ENCODE measurements at regions not wholly inside any gene's neighbourhood (a gene's known extent, or its start where the extent isn't known, plus 50 kb on each side); places are given as distances from the start of the nearest gene placed in this dataset.

DNA sequence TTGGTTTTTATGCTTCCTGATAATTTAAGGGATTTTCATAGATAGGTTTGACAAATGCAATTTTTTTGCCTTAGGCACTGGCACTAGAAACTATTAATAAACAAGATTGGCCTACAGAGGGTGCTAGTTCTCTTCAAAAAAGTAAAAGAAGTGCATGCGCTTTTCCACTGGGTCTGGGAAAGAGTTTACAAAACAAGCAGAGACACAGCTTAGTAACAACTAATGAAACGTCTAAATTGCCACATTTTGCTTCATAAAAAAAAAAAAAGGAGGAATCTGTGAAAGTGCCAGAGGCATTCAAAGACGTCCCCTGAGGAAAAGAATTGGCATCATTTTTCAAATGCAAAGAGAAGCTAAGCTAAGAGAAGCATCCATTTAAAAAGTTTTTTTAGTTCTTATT, 58.3 kb upstream of the EEA1 start:
- Mint-ChIP-seq H3K9me3 (no peaks in the 10 kb centered on the region), H3K36me3 (no peaks in the 10 kb centered on the region), H3K27me3 (peaks cover 12 to 26% of the 10 kb centered on the region in 2 donors), H3K4me1 (ENCODE audit: low read depth in 2 of 2) (peaks cover 7 to 12% of the 10 kb centered on the region in 2 donors), H3K27ac (peak overlapping the region in 1 of 2 donors; percentile 34), H3K4me3 (no peak overlapping the region)
- no peak for DNase-seq (ENCODE audit: low spot score)
- ATAC-seq = no peak

DNA sequence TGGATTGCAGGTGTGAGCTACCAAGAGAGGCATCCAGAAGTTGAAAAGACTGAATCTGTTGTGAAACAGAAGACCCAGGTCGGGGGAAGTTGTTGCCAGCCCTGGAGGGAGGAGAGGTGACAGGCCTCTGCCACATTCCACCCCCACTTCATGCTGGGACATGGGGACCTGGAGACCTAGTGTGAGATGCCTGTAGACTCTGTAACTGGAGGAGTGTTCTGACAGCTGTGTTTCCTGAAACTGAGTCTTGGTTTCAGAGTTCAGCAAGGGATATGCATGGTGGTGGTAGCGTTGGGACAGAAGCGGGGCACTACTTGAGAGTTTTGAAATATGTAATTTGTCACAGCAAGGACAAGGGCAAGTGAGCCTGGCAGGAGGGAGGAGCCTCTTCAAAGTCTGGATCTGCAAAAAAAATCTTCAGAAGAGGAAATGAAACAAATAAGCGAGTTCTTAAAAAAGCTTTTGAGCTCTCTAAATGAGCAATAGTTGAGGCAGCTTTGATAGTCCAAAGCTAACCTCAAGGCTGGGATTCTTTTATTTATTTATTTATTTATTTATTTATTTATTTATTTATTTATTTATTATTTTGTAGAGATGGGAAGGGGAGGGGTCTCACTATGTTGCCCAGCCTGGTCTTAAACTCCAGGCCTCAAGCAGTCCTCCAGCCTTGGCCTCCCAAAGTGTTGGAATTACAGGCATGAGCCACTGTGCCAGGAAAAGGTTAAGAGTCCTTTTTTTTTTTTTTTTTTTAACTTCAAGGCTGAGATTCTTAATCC, 58.9 kb upstream of the EEA1 start:
- Mint-ChIP-seq H3K27ac (peak overlapping the region in 1 of 2 donors; percentile 34), H3K4me1 (ENCODE audit: low read depth in 2 of 2) (peaks cover 7 to 12% of the 10 kb centered on the region in 2 donors), H3K9me3 (no peaks in the 10 kb centered on the region), H3K27me3 (peaks cover 12 to 22% of the 10 kb centered on the region in 2 donors), H3K36me3 (no peaks in the 10 kb centered on the region), H3K4me3 (peak overlapping the region; percentile 6)
- DNase-seq (ENCODE audit: low spot score) = no peak
- peak; percentile 57 to 69 for ATAC-seq

DNA sequence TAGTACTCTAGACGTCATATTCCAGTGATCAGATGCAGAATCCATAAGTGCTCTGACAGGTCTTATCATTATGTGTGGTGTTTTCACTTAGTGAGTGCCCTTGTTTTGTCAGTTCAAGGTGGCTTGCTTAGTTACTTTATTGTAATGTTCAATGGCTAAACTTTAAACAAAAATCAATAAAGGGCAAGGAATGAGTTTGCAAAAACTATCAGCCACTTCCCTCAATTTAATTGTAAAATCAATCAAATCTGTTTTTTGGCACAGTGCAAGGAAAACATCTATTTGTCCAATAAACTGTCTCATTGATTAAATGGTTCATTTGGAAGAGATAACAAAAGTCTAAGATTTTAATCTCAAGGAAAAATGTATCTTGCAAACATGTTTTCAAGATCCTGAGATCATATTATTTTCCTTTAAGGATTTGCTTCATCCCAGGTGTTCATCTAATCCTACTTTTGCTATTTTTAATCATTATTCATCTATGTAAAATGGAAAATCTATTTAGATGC, 59.6 kb upstream of the EEA1 start:
- ATAC-seq (no peak), DNase-seq (ENCODE audit: low spot score) (no peak)
- H3K4me3 Mint-ChIP-seq = no peak overlapping the region
- no peaks in the 10 kb centered on the region for H3K9me3 Mint-ChIP-seq
- H3K27ac Mint-ChIP-seq = no peak overlapping the region
- H3K36me3 Mint-ChIP-seq = no peaks in the 10 kb centered on the region
- peaks cover 7 to 12% of the 10 kb centered on the region in 2 donors for H3K4me1 Mint-ChIP-seq (ENCODE audit: low read depth in 2 of 2)
- peaks cover 10 to 22% of the 10 kb centered on the region in 2 donors for H3K27me3 Mint-ChIP-seq

DNA sequence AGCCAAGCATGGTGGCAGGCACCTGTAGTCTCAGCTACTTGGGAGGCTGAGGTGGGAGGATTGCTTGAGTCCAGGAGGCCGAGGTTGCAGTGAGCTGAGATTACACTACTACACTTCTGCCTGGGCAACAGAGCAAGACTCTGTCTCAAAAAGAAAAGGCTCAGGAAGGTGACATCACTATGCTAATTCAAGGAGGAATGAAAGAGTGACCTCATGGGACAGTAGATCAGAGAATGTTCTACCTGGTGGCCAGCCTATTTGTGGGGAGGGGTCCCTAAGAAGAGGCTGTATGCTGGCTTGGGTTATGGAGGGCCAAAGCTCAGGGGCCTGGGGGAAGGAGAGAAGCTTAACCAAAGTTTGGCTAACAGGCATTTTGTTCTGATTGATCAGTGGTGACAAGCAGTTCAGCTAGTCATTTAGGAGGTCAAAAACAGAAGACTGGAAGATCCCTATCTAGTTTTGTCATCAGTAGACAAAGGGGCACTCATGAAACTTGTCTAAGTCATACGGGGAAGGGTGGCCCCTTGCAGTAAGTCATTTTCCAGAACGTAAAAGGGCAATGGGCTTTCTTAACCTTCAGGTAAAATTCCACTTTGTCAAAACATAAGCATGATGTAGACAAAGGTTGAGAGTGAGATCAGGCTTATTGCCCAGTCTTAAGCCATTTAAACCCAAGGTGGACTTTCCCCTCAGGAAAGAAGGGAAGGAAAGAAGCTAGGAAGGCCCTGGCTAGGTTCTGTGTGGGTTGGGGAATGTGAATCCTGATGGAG, 60.8 kb upstream of the EEA1 start:
- ATAC-seq = peak in 1 of 2 donors; percentile 20
- Mint-ChIP-seq H3K9me3 (no peaks in the 10 kb centered on the region), H3K4me1 (ENCODE audit: low read depth in 2 of 2) (peaks cover 7 to 12% of the 10 kb centered on the region in 2 donors), H3K27ac (peak overlapping the region in 1 of 2 donors; percentile 40), H3K36me3 (no peaks in the 10 kb centered on the region), H3K27me3 (peaks cover 6 to 20% of the 10 kb centered on the region in 2 donors), H3K4me3 (no peak overlapping the region)
- DNase-seq (ENCODE audit: low spot score) = no peak

- Mint-ChIP-seq H3K27ac (no peak overlapping the region), H3K4me1 (ENCODE audit: low read depth in 2 of 2) (peaks cover 7 to 12% of the 10 kb centered on the region in 2 donors), H3K4me3 (no peak overlapping the region), H3K9me3 (no peaks in the 10 kb centered on the region), H3K36me3 (no peaks in the 10 kb centered on the region), H3K27me3 (peaks cover 6 to 20% of the 10 kb centered on the region in 2 donors)
- no peak for DNase-seq (ENCODE audit: low spot score)
- no peak for ATAC-seq
These were observed 62.0 kb upstream of the EEA1 start for GRCh38 chr12:92991134-92991533.

- no peak for ATAC-seq
- no peaks in the 10 kb centered on the region for H3K9me3 Mint-ChIP-seq
- DNase-seq (ENCODE audit: low spot score) = no peak
- H3K36me3 Mint-ChIP-seq = no peaks in the 10 kb centered on the region
- H3K27ac Mint-ChIP-seq = no peak overlapping the region
- no peak overlapping the region for H3K4me3 Mint-ChIP-seq
- peaks cover 7 to 11% of the 10 kb centered on the region in 2 donors for H3K4me1 Mint-ChIP-seq (ENCODE audit: low read depth in 2 of 2)
- H3K27me3 Mint-ChIP-seq = peaks cover 6 to 15% of the 10 kb centered on the region in 2 donors
These were observed 62.9 kb upstream of the EEA1 start for GRCh38 chr12:92992041-92992440.

GRCh38 chr12:92993259-92993658, 64.2 kb upstream of the EEA1 start:
- H3K27ac Mint-ChIP-seq = no peak overlapping the region
- no peak for ATAC-seq
- no peaks in the 10 kb centered on the region for H3K9me3 Mint-ChIP-seq
- peaks cover 0 to 8% of the 10 kb centered on the region in 2 donors for H3K27me3 Mint-ChIP-seq
- no peak overlapping the region for H3K4me3 Mint-ChIP-seq
- no peak for DNase-seq (ENCODE audit: low spot score)
- no peaks in the 10 kb centered on the region for H3K36me3 Mint-ChIP-seq
- no peaks in the 10 kb centered on the region for H3K4me1 Mint-ChIP-seq (ENCODE audit: low read depth in 2 of 2)

- no peak for DNase-seq (ENCODE audit: low spot score)
- no peak overlapping the region for H3K4me3 Mint-ChIP-seq
These were observed 66.3 kb upstream of the EEA1 start for GRCh38 chr12:92995258-92995903.

DNA sequence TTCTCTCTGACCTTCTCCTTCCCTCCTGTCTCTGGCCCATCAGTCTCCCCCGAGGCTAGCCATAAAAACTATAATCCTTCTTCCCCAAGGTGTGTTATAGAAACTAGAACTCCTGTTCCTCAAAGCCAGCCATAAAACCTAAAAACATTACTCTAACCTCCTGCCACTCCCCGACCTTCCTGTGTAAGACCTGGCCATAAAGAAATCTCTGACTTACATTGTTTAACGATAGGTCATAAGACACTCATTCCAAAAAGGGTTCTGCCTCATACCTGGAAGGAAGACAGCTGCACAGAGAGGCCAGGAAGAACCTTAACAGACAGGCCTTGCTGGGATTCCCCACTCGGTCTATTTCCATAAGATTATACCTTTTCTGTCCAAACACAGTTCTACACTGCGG, 70.9 kb upstream of the EEA1 start:
- no peaks in the 10 kb centered on the region for H3K27me3 Mint-ChIP-seq
- no peaks in the 10 kb centered on the region for H3K4me1 Mint-ChIP-seq (ENCODE audit: low read depth in 2 of 2)
- H3K4me3 Mint-ChIP-seq = no peak overlapping the region
- DNase-seq (ENCODE audit: low spot score) (no peak), ATAC-seq (no peak)
- H3K36me3 Mint-ChIP-seq = no peaks in the 10 kb centered on the region
- no peaks in the 10 kb centered on the region for H3K9me3 Mint-ChIP-seq
- no peak overlapping the region for H3K27ac Mint-ChIP-seq

More at GRCh38 chr12:92995258-92995903, 66.3 kb upstream of the EEA1 start:
- Mint-ChIP-seq H3K27me3 (peaks cover 0 to 3% of the 10 kb centered on the region in 2 donors), H3K9me3 (no peaks in the 10 kb centered on the region), H3K27ac (no peak overlapping the region), H3K4me1 (ENCODE audit: low read depth in 2 of 2) (no peaks in the 10 kb centered on the region), H3K36me3 (no peaks in the 10 kb centered on the region)
- no peak for ATAC-seq

- Mint-ChIP-seq H3K9me3 (no peaks in the 10 kb centered on the region), H3K4me1 (ENCODE audit: low read depth in 2 of 2) (no peaks in the 10 kb centered on the region), H3K27ac (no peak overlapping the region), H3K27me3 (no peaks in the 10 kb centered on the region), H3K4me3 (no peak overlapping the region), H3K36me3 (no peaks in the 10 kb centered on the region)
- DNase-seq (ENCODE audit: low spot score) (no peak), ATAC-seq (no peak)
These were observed 72.3 kb upstream of the EEA1 start for GRCh38 chr12:93001407-93001806.

- no peaks in the 10 kb centered on the region for H3K9me3 Mint-ChIP-seq
- H3K27ac Mint-ChIP-seq = no peak overlapping the region
- H3K36me3 Mint-ChIP-seq = no peaks in the 10 kb centered on the region
- ATAC-seq = no peak
- H3K27me3 Mint-ChIP-seq = no peaks in the 10 kb centered on the region
- H3K4me1 Mint-ChIP-seq (ENCODE audit: low read depth in 2 of 2) = no peaks in the 10 kb centered on the region
- H3K4me3 Mint-ChIP-seq = no peak overlapping the region
- no peak for DNase-seq (ENCODE audit: low spot score)
These were observed 73.4 kb upstream of the EEA1 start for GRCh38 chr12:93002293-93003054.

GRCh38 chr12:93003531-93004239, 74.6 kb upstream of the EEA1 start:
- ATAC-seq (no peak), DNase-seq (ENCODE audit: low spot score) (no peak)
- Mint-ChIP-seq H3K27ac (no peak overlapping the region), H3K4me3 (no peak overlapping the region), H3K27me3 (no peaks in the 10 kb centered on the region), H3K4me1 (ENCODE audit: low read depth in 2 of 2) (no peaks in the 10 kb centered on the region), H3K9me3 (no peaks in the 10 kb centered on the region), H3K36me3 (no peaks in the 10 kb centered on the region)

DNA sequence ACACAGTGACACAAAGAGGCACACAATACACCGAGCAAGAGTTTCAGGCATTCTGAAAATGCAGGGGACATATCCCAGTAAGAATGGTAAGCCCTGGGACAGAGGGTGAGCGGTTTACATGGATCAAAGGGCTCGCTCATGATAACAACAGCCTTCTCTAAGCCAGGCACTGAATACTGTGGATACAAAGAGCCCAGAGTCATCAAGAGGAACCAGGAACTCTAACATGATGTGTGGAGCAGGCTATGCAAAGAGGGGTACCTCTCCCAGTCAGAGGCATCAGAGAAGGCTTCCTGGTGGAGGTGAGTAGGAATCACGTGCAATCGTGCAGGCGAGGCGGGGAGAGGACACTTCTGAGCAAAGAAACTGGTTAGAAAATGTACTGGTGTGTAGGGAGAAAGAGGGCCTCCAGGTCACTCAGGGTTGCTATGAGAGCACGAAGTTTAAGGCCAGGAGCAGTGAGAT, 76.9 kb upstream of the EEA1 start:
- Mint-ChIP-seq H3K4me1 (ENCODE audit: low read depth in 2 of 2) (no peaks in the 10 kb centered on the region), H3K9me3 (no peaks in the 10 kb centered on the region), H3K27me3 (no peaks in the 10 kb centered on the region), H3K27ac (no peak overlapping the region), H3K36me3 (no peaks in the 10 kb centered on the region), H3K4me3 (no peak overlapping the region)
- no peak for DNase-seq (ENCODE audit: low spot score)
- ATAC-seq = peak in 1 of 2 donors; percentile 20
